Activated CD8-positive, alpha-beta memory T cell treated with anti-CD3 and anti-CD28 coated beads, Interleukin-2, amount 50 U/mL, for 4 hours (primary cell): ENCODE measurements at regions not wholly inside any gene's neighbourhood (a gene's known extent, or its start where the extent isn't known, plus 50 kb on each side); places are given as distances from the start of the nearest gene placed in this dataset.
"Not testable (repeated sequence)": the region's sequence is repeated elsewhere in the genome, so short reads cannot be mapped to it uniquely, and the experiment has no call there.

ENCODE experiments used
- DNase-seq: peaks from one replicate; pipeline ENCODE4 v3.0.0-alpha.2; 2020

- not testable (repeated sequence) for DNase-seq
These were observed 298.1 kb upstream of the PLGLB1 start for GRCh38 chr2:87319705-87320104.

DNA sequence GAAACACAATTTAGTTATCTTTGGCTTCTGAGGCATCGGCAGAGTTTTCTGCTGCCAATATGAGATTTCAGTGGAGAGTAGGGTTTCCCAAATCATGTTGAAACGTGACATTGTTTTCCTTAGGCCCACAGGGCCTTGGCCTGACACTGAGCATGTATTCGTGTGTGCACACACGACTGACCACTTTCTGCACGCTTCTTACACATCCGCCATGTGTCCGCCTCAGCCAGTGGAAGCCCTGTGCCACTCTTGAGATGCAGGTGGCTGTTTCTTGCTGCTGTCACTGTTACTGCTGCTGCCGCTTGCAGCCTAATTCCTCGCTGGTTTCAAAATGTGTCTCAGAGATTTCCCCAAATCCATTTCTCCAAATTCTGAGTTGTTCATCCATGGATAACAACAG lies 299.6 kb upstream of the PLGLB1 start:
- not testable (repeated sequence) for DNase-seq

- DNase-seq = not testable (repeated sequence)
These were observed 302.8 kb upstream of the PLGLB1 start for GRCh38 chr2:87324335-87325041.

DNA sequence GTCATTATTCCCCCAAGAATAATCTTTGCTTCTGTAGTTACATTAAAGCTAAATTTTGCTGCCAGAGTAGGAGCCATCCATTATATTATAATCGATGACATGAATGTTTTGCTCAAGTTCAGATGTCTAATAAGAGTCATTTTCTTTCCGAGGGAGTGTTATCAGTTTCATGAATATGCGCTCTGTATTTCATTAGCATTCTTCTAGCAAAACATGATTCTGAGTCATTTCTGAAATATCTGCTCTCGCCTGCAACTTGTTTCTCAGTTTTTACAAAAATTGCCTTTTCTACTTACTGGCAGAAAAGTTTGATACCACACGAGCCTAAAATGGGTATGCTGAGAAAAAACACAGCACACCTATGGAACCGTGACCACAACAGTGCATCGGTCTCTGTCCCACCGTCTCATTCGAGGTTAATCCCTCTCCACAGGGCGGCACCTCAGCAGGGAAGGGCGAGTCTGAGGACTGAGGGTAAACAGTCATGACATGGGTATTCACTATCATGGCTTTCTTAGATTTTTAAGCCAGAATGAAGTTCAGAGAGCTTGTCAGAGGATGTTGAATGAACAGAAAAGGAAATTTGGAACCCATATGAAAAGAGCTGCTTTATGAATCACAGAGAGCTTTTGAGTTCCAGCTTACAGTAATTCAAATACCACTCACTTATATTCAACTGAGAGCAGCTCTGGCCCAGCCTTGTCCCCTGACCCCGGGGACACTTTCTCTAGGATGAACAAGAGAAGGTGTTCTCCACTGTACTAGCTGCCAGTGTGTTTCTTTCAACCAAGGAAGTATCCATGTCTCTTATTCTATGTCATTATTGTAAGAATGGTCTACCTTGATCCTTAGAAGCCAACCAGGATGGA lies 303.6 kb upstream of the PLGLB1 start:
- not testable (repeated sequence) for DNase-seq

- DNase-seq = not testable (repeated sequence)
These were observed 304.3 kb upstream of the PLGLB1 start for GRCh38 chr2:87325911-87326294.

- not testable (repeated sequence) for DNase-seq
These were observed 305.1 kb upstream of the PLGLB1 start for GRCh38 chr2:87326754-87327153.

- not testable (repeated sequence) for DNase-seq
These were observed 306.2 kb upstream of the PLGLB1 start for GRCh38 chr2:87327648-87328371.

DNA sequence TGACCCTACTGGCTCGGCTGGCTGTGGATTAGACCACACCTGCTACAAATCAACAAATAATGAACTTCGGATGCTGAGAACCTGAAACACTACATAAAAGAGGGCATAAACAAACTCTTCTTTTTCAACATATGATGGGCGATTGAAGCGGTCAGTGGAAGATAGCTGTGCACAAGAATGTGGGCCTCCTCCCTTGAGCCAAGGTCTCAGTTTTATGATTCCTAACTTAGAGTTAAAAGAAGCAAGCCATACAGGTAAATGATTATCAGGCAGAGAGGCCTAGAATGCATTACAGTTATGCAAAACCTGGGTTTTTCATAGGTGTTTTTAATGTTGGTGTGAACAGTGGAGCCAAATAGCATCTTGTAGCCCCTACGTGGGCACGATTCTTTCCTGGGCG lies 307.9 kb upstream of the PLGLB1 start:
- not testable (repeated sequence) for DNase-seq

GRCh38 chr2:87330486-87330885 lies 308.8 kb upstream of the PLGLB1 start:
- not testable (repeated sequence) for DNase-seq

- not testable (repeated sequence) for DNase-seq
These were observed 310.4 kb upstream of the PLGLB1 start for GRCh38 chr2:87331940-87332583.

GRCh38 chr2:87334888-87335287 lies 313.2 kb upstream of the PLGLB1 start:
- DNase-seq = not testable (repeated sequence)

- DNase-seq = not testable (repeated sequence)
These were observed 317.4 kb upstream of the PLGLB1 start for GRCh38 chr2:87338998-87339397.

- DNase-seq = not testable (repeated sequence)
These were observed 320.0 kb upstream of the PLGLB1 start for GRCh38 chr2:87341601-87342014.

GRCh38 chr2:87342175-87342574 lies 320.5 kb upstream of the PLGLB1 start:
- not testable (repeated sequence) for DNase-seq

DNA sequence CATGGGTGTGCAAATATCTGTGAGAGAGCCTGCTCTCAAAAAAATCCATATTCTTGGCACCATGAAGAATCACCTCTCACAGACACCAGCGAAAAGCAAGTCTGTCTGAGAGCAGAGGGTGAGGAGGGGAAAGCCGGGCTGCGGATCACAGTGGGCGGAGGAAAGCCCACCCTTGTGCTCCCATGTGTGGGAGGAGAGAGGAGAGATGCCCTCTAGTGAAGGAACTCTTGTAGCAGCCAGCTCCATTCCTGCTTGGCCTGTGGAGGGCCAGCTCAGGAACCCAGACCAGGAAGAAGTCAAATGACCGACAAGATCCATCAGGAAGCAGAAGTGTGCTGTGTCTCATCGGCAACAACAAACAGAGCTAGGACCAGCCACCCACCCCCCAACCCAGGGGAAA lies 321.7 kb upstream of the PLGLB1 start:
- DNase-seq = not testable (repeated sequence)

DNA sequence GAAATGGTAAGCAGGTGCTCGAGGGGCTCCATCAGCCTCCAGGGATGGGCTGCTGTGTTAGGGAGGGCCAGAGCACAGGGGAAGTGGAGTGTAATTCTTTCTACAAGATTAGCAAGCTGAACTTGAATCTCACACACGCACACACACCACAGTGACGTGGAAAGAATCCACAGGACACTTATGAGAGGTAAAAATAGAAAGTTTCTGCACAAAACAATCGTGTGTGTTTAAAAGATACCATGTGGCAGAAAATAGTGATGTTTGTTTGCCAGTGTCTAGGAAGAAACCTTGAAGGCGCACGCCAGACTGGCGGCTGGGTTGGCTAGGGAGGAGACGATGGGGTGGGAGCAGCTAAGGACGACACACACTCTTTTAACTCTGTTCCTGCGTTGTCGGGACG lies 323.6 kb upstream of the PLGLB1 start:
- not testable (repeated sequence) for DNase-seq

- DNase-seq = not testable (repeated sequence)
These were observed 326.9 kb upstream of the PLGLB1 start for GRCh38 chr2:87348556-87348955.

DNA sequence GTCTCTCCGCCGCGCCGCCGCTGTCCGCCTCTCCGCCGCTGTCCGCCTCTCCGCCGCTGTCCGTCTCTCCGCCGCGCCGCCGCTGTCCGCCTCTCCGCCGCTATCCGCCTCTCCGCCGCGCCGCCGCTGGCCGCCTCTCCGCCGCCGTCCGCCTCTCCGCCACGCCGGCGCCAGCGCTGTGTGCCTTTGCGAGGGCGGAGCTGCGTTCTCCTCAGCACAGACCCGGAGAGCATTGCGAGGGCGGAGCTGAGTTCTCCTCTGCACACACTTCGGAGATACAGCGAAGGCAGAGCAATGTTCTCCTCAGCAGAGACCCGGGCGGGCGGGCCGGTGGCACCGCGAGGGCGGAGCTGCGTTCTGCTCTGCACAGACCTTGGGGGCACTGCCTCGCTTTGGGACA lies 327.4 kb upstream of the PLGLB1 start:
- not testable (repeated sequence) for DNase-seq

GRCh38 chr2:87352178-87352934 lies 330.7 kb upstream of the PLGLB1 start:
- DNase-seq = not testable (repeated sequence)

DNA sequence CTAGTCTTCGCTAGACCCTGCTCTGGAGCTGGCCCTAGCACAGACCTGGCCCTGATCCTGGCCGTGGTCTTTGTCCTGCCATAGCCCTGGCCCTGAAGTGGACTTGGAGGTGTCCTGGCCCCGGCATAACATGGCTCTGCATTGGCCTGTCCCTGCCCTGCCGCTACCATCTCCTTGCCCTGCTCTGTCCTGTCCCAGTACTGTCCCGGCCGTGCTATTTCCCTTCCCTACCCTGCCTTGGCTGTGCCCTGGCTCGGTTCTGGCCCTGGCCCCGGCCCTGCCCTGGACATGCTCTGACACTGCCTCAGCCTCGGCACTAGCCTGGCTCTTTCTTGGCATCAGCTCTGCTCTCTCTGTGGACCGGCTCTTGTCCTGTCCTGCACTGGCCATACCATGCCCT lies 331.8 kb upstream of the PLGLB1 start:
- not testable (repeated sequence) for DNase-seq

DNA sequence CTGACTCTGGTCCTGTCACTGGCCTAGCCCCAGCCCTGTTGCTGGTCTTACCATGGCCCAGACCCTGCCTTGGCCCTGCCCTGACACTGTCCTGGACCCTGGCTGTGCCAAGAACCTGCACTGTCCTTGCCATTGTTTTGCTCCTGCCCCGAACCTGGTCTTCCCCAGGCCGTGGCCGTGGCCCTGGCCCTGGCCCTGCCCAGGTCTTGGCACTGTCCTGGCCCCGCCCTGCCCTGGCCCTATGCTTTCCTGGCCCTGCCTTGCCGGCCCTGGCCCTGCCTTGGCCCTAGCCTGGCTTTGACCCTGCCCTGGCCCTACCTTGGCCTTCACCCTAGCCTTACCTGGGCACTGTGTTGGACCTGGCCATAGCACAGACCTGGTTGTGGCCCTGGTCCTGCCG lies 332.5 kb upstream of the PLGLB1 start:
- DNase-seq = not testable (repeated sequence)

DNA sequence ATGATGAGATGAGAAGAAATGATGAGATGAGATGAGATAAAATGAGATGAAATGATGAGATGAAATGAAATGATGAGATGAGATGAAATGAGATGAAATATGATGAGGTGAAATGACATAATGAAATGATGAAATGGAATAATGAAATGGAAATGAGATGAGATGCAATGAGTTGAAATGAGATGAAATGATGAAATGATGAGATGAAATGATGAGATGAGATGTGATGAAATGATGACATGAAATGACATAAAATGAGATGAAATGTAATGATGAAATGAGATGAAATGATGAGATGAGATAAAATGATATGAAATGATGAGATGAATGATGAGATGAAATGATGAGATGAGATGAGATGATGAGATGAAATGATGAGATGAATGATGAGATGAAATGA lies 338.6 kb upstream of the PLGLB1 start:
- DNase-seq = not testable (repeated sequence)
